ENCODE measurements at regions not wholly inside any gene's neighbourhood (a gene's known extent, or its start where the extent isn't known, plus 50 kb on each side); places are given as distances from the start of the nearest gene placed in this dataset.

GRCh38 chr14:28626780-28627179 lies 139.8 kb upstream of the FOXG1 start:
- Histone ChIP-seq H3K36me3 (ENCODE audit: control insufficient read depth in 4 of 4, insufficient read depth in 4 of 4, low read length in 4 of 4) (no peaks in the 10 kb centered on the region), H3K4me1 (ENCODE audit: control insufficient read depth in 5 of 5, insufficient read depth in 5 of 5, low read length in 5 of 5) (no peaks in the 10 kb centered on the region), H3K4me3 (no peak overlapping the region), H3K27me3 (ENCODE audit: control insufficient read depth in 3 of 3, insufficient read depth in 3 of 3, low read length in 2 of 3) (no peaks in the 10 kb centered on the region), H3K9me3 (ENCODE audit: control insufficient read depth in 4 of 4, insufficient read depth in 3 of 4, low read length in 3 of 4) (peaks cover 0 to 3% (median 0%) of the 10 kb centered on the region in 4 donors), H3K9ac (ENCODE audit: insufficient read depth in 1 of 2, low read length in 2 of 2) (no peak overlapping the region), H3K27ac (ENCODE audit: low read depth in 1 of 2, low read length in 1 of 2) (no peak overlapping the region)
- ATAC-seq (ENCODE audit: insufficient read depth, low FRiP score) = no peak
- TF ChIP-seq CTCF (IDR thresholded peaks at IDR 0.05; ENCODE audit: control extremely low read depth, extremely low read depth) = no peak
- WGBS, 2 donors = 30 to 52% methylated on average over 1 of the region's 1 CpG
- no peak for DNase-seq

GRCh38 chr14:28629328-28630004 lies 137.1 kb upstream of the FOXG1 start:
- no peaks in the 10 kb centered on the region for H3K27me3 ChIP-seq (ENCODE audit: control insufficient read depth in 3 of 3, insufficient read depth in 3 of 3, low read length in 2 of 3)
- peaks cover 0 to 5% (median 0%) of the 10 kb centered on the region in 4 donors for H3K9me3 ChIP-seq (ENCODE audit: control insufficient read depth in 4 of 4, insufficient read depth in 3 of 4, low read length in 3 of 4)
- H3K4me1 ChIP-seq (ENCODE audit: control insufficient read depth in 5 of 5, insufficient read depth in 5 of 5, low read length in 5 of 5) = no peaks in the 10 kb centered on the region
- TF ChIP-seq CTCF (IDR thresholded peaks at IDR 0.05; ENCODE audit: control extremely low read depth, extremely low read depth) = no peak
- 60 to 82% methylated on average over 4 of the region's 4 CpGs for WGBS, 2 donors
- no peak overlapping the region for H3K9ac ChIP-seq (ENCODE audit: insufficient read depth in 1 of 2, low read length in 2 of 2)
- H3K4me3 ChIP-seq = no peak overlapping the region
- no peak overlapping the region for H3K27ac ChIP-seq (ENCODE audit: low read depth in 1 of 2, low read length in 1 of 2)
- no peaks in the 10 kb centered on the region for H3K36me3 ChIP-seq (ENCODE audit: control insufficient read depth in 4 of 4, insufficient read depth in 4 of 4, low read length in 4 of 4)
- ATAC-seq (ENCODE audit: insufficient read depth, low FRiP score) (no peak), DNase-seq (peak in 1 of 3 donors; percentile 35)

- 94 to 95% methylated on average over 3 of the region's 3 CpGs for WGBS, 2 donors
- H3K27ac ChIP-seq (ENCODE audit: low read depth in 1 of 2, low read length in 1 of 2) = no peak overlapping the region
Observed at GRCh38 chr14:28630100-28630499, 136.5 kb upstream of the FOXG1 start.

More at GRCh38 chr14:28630100-28630499, 136.5 kb upstream of the FOXG1 start:
- ATAC-seq (ENCODE audit: insufficient read depth, low FRiP score) = no peak
- no peak overlapping the region for H3K9ac ChIP-seq (ENCODE audit: insufficient read depth in 1 of 2, low read length in 2 of 2)
- H3K4me3 ChIP-seq = no peak overlapping the region
- no peaks in the 10 kb centered on the region for H3K36me3 ChIP-seq (ENCODE audit: control insufficient read depth in 4 of 4, insufficient read depth in 4 of 4, low read length in 4 of 4)
- no peak for TF ChIP-seq CTCF (IDR thresholded peaks at IDR 0.05; ENCODE audit: control extremely low read depth, extremely low read depth)
- no peak for DNase-seq
- peaks cover 0 to 5% (median 0%) of the 10 kb centered on the region in 4 donors for H3K9me3 ChIP-seq (ENCODE audit: control insufficient read depth in 4 of 4, insufficient read depth in 3 of 4, low read length in 3 of 4)
- no peaks in the 10 kb centered on the region for H3K4me1 ChIP-seq (ENCODE audit: control insufficient read depth in 5 of 5, insufficient read depth in 5 of 5, low read length in 5 of 5)
- no peaks in the 10 kb centered on the region for H3K27me3 ChIP-seq (ENCODE audit: control insufficient read depth in 3 of 3, insufficient read depth in 3 of 3, low read length in 2 of 3)

Measured in lung (tissue), 11 donors.